ENCODE measurements at regions not wholly inside any gene's neighbourhood (a gene's known extent, or its start where the extent isn't known, plus 50 kb on each side); places are given as distances from the start of the nearest gene placed in this dataset.

- H3K27ac ChIP-seq (ENCODE audit: extremely low read depth, low read depth, low read length), result no peak overlapping the region
- H3K4me1 ChIP-seq (ENCODE audit: control insufficient read depth, insufficient read depth, low read length), result peaks cover 10% of the 10 kb centered on the region; the same call in 1 of the 2 replicates
- ChIA-PET CTCF (no interaction called here), POLR2A (no interaction called here)
- H3K4me3 ChIP-seq (ENCODE audit: low read depth, low read length), result no peak overlapping the region
- H3K9me3 ChIP-seq (ENCODE audit: control insufficient read depth, insufficient read depth, low read depth, low read length), result no peaks in the 10 kb centered on the region
- no peaks in the 10 kb centered on the region for H3K36me3 ChIP-seq (ENCODE audit: control insufficient read depth in 2 of 2, insufficient read depth in 1 of 2, low read length in 2 of 2)
- no peak for TF ChIP-seq ZNF157 (tag by site-specific recombination; IDR thresholded peaks at IDR 0.05)
- TF ChIP-seq ZNF18 (tag by site-specific recombination; IDR thresholded peaks at IDR 0.05), result no peak
Observed at GRCh38 chr7:82548141-82548688, 104.6 kb upstream of the CACNA2D1 start.

GRCh38 chr7:82542665-82543064 is 99.1 kb upstream of the CACNA2D1 start:
- ChIA-PET POLR2A (interaction anchor here (1.2 kb wide), 2 partner anchors 8 to 295 kb away, joined by 3 to 4 read pairs; no protein-coding TSS in a partner anchor), CTCF (interaction anchor here (0.7 to 1.1 kb wide), 2 partner anchors 29 to 72 kb away, joined by 4 to 5 read pairs; no protein-coding TSS in a partner anchor)
- H3K4me1 ChIP-seq (ENCODE audit: control insufficient read depth, insufficient read depth, low read length), result peaks cover 15% of the 10 kb centered on the region; the same call in 1 of the 2 replicates
- no peaks in the 10 kb centered on the region for H3K36me3 ChIP-seq (ENCODE audit: control insufficient read depth in 2 of 2, insufficient read depth in 1 of 2, low read length in 2 of 2)
- no peaks in the 10 kb centered on the region for H3K9me3 ChIP-seq (ENCODE audit: control insufficient read depth, insufficient read depth, low read depth, low read length)
- H3K4me3 ChIP-seq (ENCODE audit: low read depth, low read length), result no peak overlapping the region
- no peak overlapping the region for H3K27ac ChIP-seq (ENCODE audit: extremely low read depth, low read depth, low read length)
- no peak for TF ChIP-seq ZNF302 (tag by site-specific recombination; IDR thresholded peaks at IDR 0.05; ENCODE audit: low read depth)
- no peak for TF ChIP-seq ZNF707 (tag by site-specific recombination; IDR thresholded peaks at IDR 0.05)
- TF ChIP-seq ZNF654 (tag by site-specific recombination; IDR thresholded peaks at IDR 0.05; ENCODE audit: low read depth), result no peak
- no peak for TF ChIP-seq ZNF157 (tag by site-specific recombination; IDR thresholded peaks at IDR 0.05)
- TF ChIP-seq ZNF202 (tag by site-specific recombination; IDR thresholded peaks at IDR 0.05; ENCODE audit: borderline replicate concordance), result no peak
- TF ChIP-seq PRDM4 (tag by site-specific recombination; IDR thresholded peaks at IDR 0.05), result peak; percentile 67
- no peak for TF ChIP-seq ZNF248 (tag by site-specific recombination; IDR thresholded peaks at IDR 0.05)
- 0 out of 2 replicates have a peak, but pooled peaks have one; percentile 49 for TF ChIP-seq SP7 (tag by site-specific recombination; IDR thresholded peaks at IDR 0.05)
- TF ChIP-seq ZNF174 (tag by site-specific recombination; IDR thresholded peaks at IDR 0.05), result no peak
- peak; percentile 75 for TF ChIP-seq PRDM6 (tag by site-specific recombination; IDR thresholded peaks at IDR 0.05)
- TF ChIP-seq ZNF24 (tag by site-specific recombination; IDR thresholded peaks at IDR 0.05), result no peak
- TF ChIP-seq EGR2 (tag by site-specific recombination; IDR thresholded peaks at IDR 0.05; ENCODE audit: low read depth), result peak; percentile 63
- TF ChIP-seq FEZF1 (tag by site-specific recombination; IDR thresholded peaks at IDR 0.05), result peak; percentile 96
- TF ChIP-seq IKZF3 (tag by site-specific recombination; IDR thresholded peaks at IDR 0.05), result peak; percentile 57
- peak; percentile 42 for TF ChIP-seq SETDB1 (IDR thresholded peaks at IDR 0.05; ENCODE audit: insufficient read length, low read length)
- TF ChIP-seq ZNF23 (tag by site-specific recombination; IDR thresholded peaks at IDR 0.05; ENCODE audit: borderline replicate concordance), result no peak
- TF ChIP-seq ZNF266 (tag by site-specific recombination; IDR thresholded peaks at IDR 0.05; ENCODE audit: low read depth), result no peak
- no peak for TF ChIP-seq ZNF280D (tag by site-specific recombination; IDR thresholded peaks at IDR 0.05)
- no peak for TF ChIP-seq ZNF521 (tag by site-specific recombination; IDR thresholded peaks at IDR 0.05)
- TF ChIP-seq ZNF433 (tag by site-specific recombination; IDR thresholded peaks at IDR 0.05; ENCODE audit: low read depth), result no peak
- TF ChIP-seq GLI4 (tag by site-specific recombination; IDR thresholded peaks at IDR 0.05), result no peak
- 0 out of 2 replicates have a peak, but pooled peaks have one; percentile 14 for TF ChIP-seq ZNF366 (tag by site-specific recombination; conservative IDR thresholded peaks at IDR 0.05)
- peak; percentile 80 for TF ChIP-seq TCF7L2 (IDR thresholded peaks at IDR 0.05; ENCODE audit: borderline replicate concordance, low read depth, low read length)
- TF ChIP-seq ZNF416 (tag by site-specific recombination; IDR thresholded peaks at IDR 0.05), result no peak

All from HEK293 (cell line).